ENCODE measurements at regions not wholly inside any gene's neighbourhood (a gene's known extent, or its start where the extent isn't known, plus 50 kb on each side); places are given as distances from the start of the nearest gene placed in this dataset.

GRCh38 chr3:147305533-147306250 is 100.7 kb downstream of the ZIC4 start:
- no peak for TF ChIP-seq CTCF (IDR thresholded peaks at IDR 0.05; ENCODE audit: insufficient read depth, low read length, poor library complexity, severe bottlenecking)
- no peak for TF ChIP-seq EZH2phosphoT487 (conservative IDR thresholded peaks at IDR 0.05; ENCODE audit: low read length)
